Testis (tissue), 2 donors: ENCODE measurements at regions not wholly inside any gene's neighbourhood (a gene's known extent, or its start where the extent isn't known, plus 50 kb on each side); places are given as distances from the start of the nearest gene placed in this dataset.

ENCODE experiments used
- POLR2A ChIP-seq: fragments of 450-650 bp; IDR thresholded peaks from one replicate; pipeline ENCODE4 v1.6.1; 2017; ENCODE audit warnings: antibody characterized with exemption, mild to moderate bottlenecking, moderate library complexity
- TF ChIP-seq, protein P1 (sequence below), 3 experiments: fragments of 450-650 bp in 2 of 3; fragments of 200-600 bp in 1 of 3; sonication (generic) in 1 of 3; IDR thresholded peaks; one replicate each; pipeline ENCODE4 v1.5.1; 2016 to 2019; ENCODE audit warnings: antibody characterized with exemption in 3 of 3, mild to moderate bottlenecking in 2 of 3, moderate library complexity in 1 of 3

DNA sequence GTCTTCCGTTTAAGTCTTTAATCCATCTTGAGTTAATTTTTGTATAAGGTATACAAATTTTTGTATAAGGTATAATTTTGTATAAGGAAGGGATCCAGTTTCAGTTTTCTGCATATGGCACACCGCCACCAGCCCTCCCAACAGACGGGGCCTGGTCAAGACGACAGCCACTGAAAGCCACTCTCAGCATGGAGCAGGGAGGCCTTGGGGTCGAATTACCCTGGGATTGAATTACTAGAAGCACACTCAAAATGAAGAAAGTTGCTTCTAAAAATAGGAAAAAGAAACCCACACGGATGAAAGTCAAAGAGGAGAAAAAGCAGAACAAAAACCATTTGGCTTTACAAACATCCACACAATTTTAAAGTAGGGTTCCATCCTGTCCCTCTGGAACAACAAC, 586.2 kb upstream of the ADAMTS16 start:
- TF ChIP-seq, protein P1, sequence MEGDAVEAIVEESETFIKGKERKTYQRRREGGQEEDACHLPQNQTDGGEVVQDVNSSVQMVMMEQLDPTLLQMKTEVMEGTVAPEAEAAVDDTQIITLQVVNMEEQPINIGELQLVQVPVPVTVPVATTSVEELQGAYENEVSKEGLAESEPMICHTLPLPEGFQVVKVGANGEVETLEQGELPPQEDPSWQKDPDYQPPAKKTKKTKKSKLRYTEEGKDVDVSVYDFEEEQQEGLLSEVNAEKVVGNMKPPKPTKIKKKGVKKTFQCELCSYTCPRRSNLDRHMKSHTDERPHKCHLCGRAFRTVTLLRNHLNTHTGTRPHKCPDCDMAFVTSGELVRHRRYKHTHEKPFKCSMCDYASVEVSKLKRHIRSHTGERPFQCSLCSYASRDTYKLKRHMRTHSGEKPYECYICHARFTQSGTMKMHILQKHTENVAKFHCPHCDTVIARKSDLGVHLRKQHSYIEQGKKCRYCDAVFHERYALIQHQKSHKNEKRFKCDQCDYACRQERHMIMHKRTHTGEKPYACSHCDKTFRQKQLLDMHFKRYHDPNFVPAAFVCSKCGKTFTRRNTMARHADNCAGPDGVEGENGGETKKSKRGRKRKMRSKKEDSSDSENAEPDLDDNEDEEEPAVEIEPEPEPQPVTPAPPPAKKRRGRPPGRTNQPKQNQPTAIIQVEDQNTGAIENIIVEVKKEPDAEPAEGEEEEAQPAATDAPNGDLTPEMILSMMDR (IDR thresholded peaks at IDR 0.05) = no peak
- TF ChIP-seq POLR2A = no peak
